Spleen (tissue), 7 donors: ENCODE measurements at regions not wholly inside any gene's neighbourhood (a gene's known extent, or its start where the extent isn't known, plus 50 kb on each side); places are given as distances from the start of the nearest gene placed in this dataset.

Experiments
- CTCF ChIP-seq, 11 experiments: fragments of 200-600 bp in 7 of 11; fragments of 450-650 bp in 4 of 11; sonication (generic) in 4 of 11; IDR thresholded peaks in 8 of 11; conservative IDR thresholded peaks in 3 of 11; 1 replicate in 7 of 11; 2 replicates in 4 of 11; pipeline versions ENCODE4 v1.4.0 to v1.8.0; 2016 to 2021; ENCODE audit warnings: antibody characterized with exemption in 11 of 11, inconsistent platforms in 4 of 11, mild to moderate bottlenecking in 1 of 11
- POLR2AphosphoS5 ChIP-seq, 3 donors: sonication (generic); formaldehyde crosslinking; IDR thresholded peaks; one replicate each; pipeline ENCODE4 v1.5.1; 2017; ENCODE audit warnings: antibody characterized with exemption in 3 of 3
- donor health status: DM: no; HTN: no; CAD: no; lungs with moderate emphysema.
- donor health status: DM: no; HTN: no; CAD: no.
- donor health status: DM: no; HTN: no; CAD: no.

- no peak for TF ChIP-seq CTCF (IDR thresholded peaks at IDR 0.05 in 8 of 11, conservative IDR thresholded peaks at IDR 0.05 in 3 of 11)
- TF ChIP-seq POLR2AphosphoS5 (IDR thresholded peaks at IDR 0.05), result no peak
Measured at GRCh38 chr12:13411287-13411686, 214.8 kb downstream of the EMP1 start.
